ENCODE measurements at regions not wholly inside any gene's neighbourhood (a gene's known extent, or its start where the extent isn't known, plus 50 kb on each side); places are given as distances from the start of the nearest gene placed in this dataset.
A peak's percentile ranks its signal among the peaks of the same experiment; 100 is the strongest.

GRCh38 chr6:22008248-22008836 is 288.5 kb downstream of the PRL start:
- no peak for DNase-seq

GRCh38 chr6:22010102-22010501 is 286.7 kb downstream of the PRL start:
- no peak for DNase-seq

DNA sequence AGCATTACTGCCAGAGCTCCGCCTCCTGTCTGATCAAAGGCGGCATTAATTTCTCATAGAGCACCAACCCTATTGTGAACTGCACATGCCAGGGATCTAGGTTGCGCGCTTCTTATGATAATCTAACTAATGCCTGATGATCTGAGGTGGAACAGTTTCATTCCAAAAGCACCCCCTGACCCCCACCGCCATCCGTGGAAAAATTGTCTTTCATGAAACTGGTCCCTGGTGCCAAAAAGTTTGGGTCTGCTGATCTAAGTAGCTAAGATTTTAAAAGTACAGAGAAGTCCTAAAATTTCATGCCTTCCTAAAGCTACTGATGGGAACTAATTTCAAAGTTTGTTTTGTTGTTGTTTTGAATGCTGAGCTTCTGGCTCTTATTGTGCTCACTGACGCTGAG is 281.6 kb downstream of the PRL start:
- DNase-seq = no peak

GRCh38 chr6:22015944-22016343 is 280.9 kb downstream of the PRL start:
- no peak for DNase-seq

GRCh38 chr6:22017272-22017671 is 279.6 kb downstream of the PRL start:
- peak; percentile 23 for DNase-seq

GRCh38 chr6:22017766-22018165 is 279.1 kb downstream of the PRL start:
- no peak for DNase-seq

GRCh38 chr6:22019857-22020256 is 277.0 kb downstream of the PRL start:
- DNase-seq = no peak

GRCh38 chr6:22020299-22021003 is 276.4 kb downstream of the PRL start:
- DNase-seq = no peak

- no peak for DNase-seq
Observed at GRCh38 chr6:22021966-22022365, 274.9 kb downstream of the PRL start.

DNA sequence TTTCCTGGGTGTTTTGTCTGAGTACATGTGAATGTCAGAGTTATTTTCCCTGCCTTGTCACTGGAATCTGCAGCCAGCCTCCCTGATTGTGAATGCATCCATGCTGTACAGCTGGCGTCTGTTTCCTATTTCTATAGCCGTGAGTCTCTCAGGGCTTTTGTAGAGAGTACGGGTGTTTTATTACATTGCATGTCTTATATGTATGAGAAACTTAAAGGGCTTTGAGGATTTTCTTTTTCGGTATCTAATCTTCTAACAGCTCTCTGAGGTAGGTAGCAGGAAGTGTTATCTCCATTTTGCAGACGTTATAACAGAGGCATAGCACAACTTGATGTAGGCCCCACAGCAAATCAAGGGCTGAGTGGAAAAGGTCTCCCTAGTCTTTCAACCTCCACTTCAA is 272.9 kb downstream of the PRL start:
- DNase-seq = no peak

GRCh38 chr6:22024973-22025467 is 271.8 kb downstream of the PRL start:
- DNase-seq = no peak

DNA sequence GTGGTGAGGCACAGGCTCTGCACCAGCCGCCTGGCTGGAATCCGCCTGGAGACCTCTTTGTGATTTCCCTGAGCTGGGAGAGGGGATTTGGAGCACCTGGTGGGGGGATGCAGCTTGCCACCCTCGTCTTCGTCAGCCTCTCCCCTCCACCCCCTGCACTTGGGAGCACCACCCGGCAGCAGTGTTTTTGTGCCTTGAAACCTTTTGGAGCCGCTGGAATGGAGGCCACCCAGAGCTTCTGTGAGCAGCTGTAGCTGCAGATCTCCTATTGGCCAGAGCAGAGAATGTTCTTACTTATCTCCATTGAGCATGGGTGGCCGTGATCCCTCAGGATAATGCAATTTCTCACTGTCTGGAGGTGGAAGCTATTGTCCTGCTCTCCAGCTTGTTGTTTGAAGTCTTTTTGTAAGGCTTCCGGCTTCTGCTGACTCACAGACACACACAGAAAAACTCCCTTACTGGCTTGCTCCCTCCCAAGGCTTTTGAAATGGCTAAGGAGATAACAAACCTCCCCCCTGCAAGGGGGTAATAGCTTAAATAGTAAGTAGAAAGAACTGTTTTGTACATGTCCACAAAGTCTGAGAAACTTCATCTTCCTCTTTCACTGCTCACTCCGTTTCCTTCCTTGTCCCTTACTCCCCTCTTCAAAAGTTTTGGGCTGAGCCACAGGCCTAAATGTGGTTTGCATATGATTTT is 271.2 kb downstream of the PRL start:
- DNase-seq = peak; percentile 37

- peak; percentile 27 for DNase-seq
Observed at GRCh38 chr6:22026164-22026678, 270.6 kb downstream of the PRL start.

- no peak for DNase-seq
Observed at GRCh38 chr6:22027040-22027725, 269.7 kb downstream of the PRL start.

DNA sequence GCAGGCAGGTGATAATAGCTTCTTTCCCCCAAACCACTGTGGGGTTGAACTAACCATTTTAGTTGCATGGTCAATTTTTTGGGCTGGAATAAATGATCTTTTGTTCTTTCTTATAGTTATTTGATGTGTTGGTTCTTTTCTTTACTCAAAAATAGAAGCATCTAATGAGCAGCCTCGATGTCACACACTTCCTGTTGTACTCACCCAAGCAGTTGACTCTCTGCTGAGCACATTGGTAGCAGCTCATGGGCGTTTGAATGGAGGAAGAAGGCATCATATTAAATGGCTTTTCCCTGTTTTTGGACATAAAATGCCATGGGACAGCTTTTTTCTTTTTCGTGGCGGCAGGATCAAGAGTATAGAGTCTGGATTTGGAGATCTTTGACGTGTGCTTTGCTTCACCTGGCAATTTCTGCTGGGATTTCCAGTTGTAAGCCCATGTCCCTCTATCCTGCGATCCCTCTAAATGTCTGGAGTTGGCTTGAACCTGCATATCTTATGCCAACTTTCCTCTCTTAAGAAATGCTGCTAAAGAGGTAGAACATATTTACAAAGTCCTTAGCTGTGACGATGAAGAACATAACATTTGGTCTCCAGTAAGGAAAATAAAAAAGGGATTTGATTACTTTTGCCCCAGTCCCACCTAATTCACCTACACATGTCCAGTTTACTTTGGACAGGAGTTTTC is 268.3 kb downstream of the PRL start:
- no peak for DNase-seq

GRCh38 chr6:22029171-22029570 is 267.7 kb downstream of the PRL start:
- no peak for DNase-seq

DNA sequence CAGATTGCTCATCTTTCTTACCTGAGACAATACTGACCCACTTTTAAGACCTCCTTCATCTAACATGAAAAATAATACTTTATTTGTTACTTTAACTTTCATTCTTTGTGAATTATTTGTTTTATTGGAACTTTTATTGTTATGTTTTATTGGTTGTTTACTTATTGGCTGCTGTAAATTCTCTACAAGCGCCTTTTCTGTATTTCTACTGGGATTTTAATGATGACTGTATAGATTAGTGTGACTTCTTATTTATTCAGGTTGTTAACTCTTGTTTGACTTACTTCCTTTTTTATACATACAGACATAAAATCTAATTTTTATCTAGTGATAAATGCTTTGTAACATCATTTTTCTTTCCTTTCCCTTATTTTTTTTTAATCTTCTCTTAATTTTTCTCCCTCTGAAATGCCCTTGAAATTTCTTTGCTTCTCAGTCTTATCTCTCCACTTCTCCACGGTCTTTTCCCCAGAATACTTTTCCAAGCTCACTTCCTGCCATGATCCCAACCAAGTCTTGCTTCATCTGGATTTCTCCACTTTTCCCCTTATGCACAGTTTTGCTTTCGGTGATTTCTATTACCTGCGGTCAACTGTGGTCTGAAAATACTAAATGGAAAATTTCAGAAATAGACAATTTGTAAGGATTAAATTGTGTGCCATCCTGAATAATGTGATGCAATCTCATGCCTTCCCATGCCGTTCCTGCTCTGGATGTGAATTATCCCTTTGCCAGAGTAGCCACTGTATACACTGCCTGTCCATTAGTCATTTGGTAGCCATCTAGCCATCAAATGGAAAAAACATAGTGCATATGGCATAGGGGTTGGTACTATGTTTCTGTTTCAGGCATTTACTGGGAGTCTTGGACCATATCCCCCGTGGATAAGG is 265.9 kb downstream of the PRL start:
- DNase-seq = no peak

- DNase-seq = no peak
Observed at GRCh38 chr6:22035690-22036089, 261.1 kb downstream of the PRL start.

GRCh38 chr6:22036275-22036674 is 260.6 kb downstream of the PRL start:
- peak; percentile 10 for DNase-seq

- no peak for DNase-seq
Observed at GRCh38 chr6:22036699-22037098, 260.1 kb downstream of the PRL start.

GRCh38 chr6:22041797-22042480 is 254.9 kb downstream of the PRL start:
- DNase-seq = no peak
